Immature natural killer cell (primary cell): ENCODE measurements at regions not wholly inside any gene's neighbourhood (a gene's known extent, or its start where the extent isn't known, plus 50 kb on each side); places are given as distances from the start of the nearest gene placed in this dataset.

Experiments used
- DNase-seq, 3 donors: peaks; one replicate each; pipeline ENCODE4 v3.0.0; 2022; ENCODE audit warnings: mixed read lengths in 1 of 3
- H3K27ac Mint-ChIP-seq, 6 donors: one replicate each; pipeline ENCODE4 v1.8.0; 2020; ENCODE audit warnings: mixed read lengths in 6 of 6, mild to moderate bottlenecking in 5 of 6, inconsistent platforms in 4 of 6, moderate library complexity in 3 of 6
- H3K27me3 Mint-ChIP-seq, 3 donors: one replicate each; pipeline ENCODE4 v1.8.0; 2020 to 2021; ENCODE audit warnings: low read depth in 3 of 3, mild to moderate bottlenecking in 3 of 3, mixed read lengths in 3 of 3, moderate library complexity in 3 of 3, inconsistent platforms in 1 of 3
- H3K36me3 Mint-ChIP-seq, 3 donors: one replicate each; pipeline ENCODE4 v1.8.0; 2020; ENCODE audit warnings: mixed read lengths in 3 of 3, inconsistent platforms in 2 of 3, mild to moderate bottlenecking in 2 of 3
- H3K4me1 Mint-ChIP-seq, 2 donors: one replicate each; pipeline ENCODE4 v1.8.0; 2020; ENCODE audit warnings: inconsistent platforms in 2 of 2, mild to moderate bottlenecking in 2 of 2, mixed read lengths in 2 of 2, moderate library complexity in 1 of 2
- H3K4me3 Mint-ChIP-seq, 5 donors: one replicate each; pipeline ENCODE4 v1.8.0; 2020; ENCODE audit warnings: mild to moderate bottlenecking in 5 of 5, mixed read lengths in 5 of 5, inconsistent platforms in 3 of 5, moderate library complexity in 3 of 5
- H3K9me3 Mint-ChIP-seq, 6 donors: one replicate each; pipeline ENCODE4 v1.8.0; 2020; ENCODE audit warnings: mild to moderate bottlenecking in 6 of 6, mixed read lengths in 6 of 6, inconsistent platforms in 4 of 6, moderate library complexity in 3 of 6

GRCh38 chr12:98228683-98229539 lies 286.5 kb upstream of the TMPO start:
- no peaks in the 10 kb centered on the region for H3K4me1 Mint-ChIP-seq
- no peaks in the 10 kb centered on the region for H3K36me3 Mint-ChIP-seq
- no peak overlapping the region for H3K27ac Mint-ChIP-seq
- DNase-seq, result no peak
- H3K9me3 Mint-ChIP-seq, result peaks cover 0 to 2% (median 0%) of the 10 kb centered on the region in 6 donors
- H3K4me3 Mint-ChIP-seq, result no peak overlapping the region
- peaks cover 0 to 3% (median 1%) of the 10 kb centered on the region in 3 donors for H3K27me3 Mint-ChIP-seq

GRCh38 chr12:98229540-98229924 lies 285.9 kb upstream of the TMPO start:
- Mint-ChIP-seq H3K9me3 (peaks cover 0 to 2% (median 0%) of the 10 kb centered on the region in 6 donors), H3K4me3 (no peak overlapping the region), H3K4me1 (no peaks in the 10 kb centered on the region), H3K27me3 (peaks cover 0 to 2% (median 1%) of the 10 kb centered on the region in 3 donors), H3K36me3 (no peaks in the 10 kb centered on the region), H3K27ac (no peak overlapping the region)
- DNase-seq, result no peak

GRCh38 chr12:98232753-98233390 lies 282.5 kb upstream of the TMPO start:
- Mint-ChIP-seq H3K27ac (no peak overlapping the region), H3K27me3 (peaks cover 0 to 1% (median 0%) of the 10 kb centered on the region in 3 donors), H3K4me3 (no peak overlapping the region), H3K9me3 (peaks cover 0 to 5% (median 0%) of the 10 kb centered on the region in 6 donors), H3K36me3 (no peaks in the 10 kb centered on the region), H3K4me1 (no peaks in the 10 kb centered on the region)
- DNase-seq, result no peak

GRCh38 chr12:98235301-98235700 lies 280.1 kb upstream of the TMPO start:
- peaks cover 0 to 5% (median 0%) of the 10 kb centered on the region in 6 donors for H3K9me3 Mint-ChIP-seq
- peaks cover 0 to 2% (median 2%) of the 10 kb centered on the region in 3 donors for H3K27me3 Mint-ChIP-seq
- no peak for DNase-seq
- no peaks in the 10 kb centered on the region for H3K4me1 Mint-ChIP-seq
- no peak overlapping the region for H3K4me3 Mint-ChIP-seq
- H3K36me3 Mint-ChIP-seq, result no peaks in the 10 kb centered on the region
- H3K27ac Mint-ChIP-seq, result no peak overlapping the region

GRCh38 chr12:98238515-98239130 lies 276.8 kb upstream of the TMPO start:
- no peak overlapping the region for H3K4me3 Mint-ChIP-seq
- peaks cover 0 to 5% (median 0%) of the 10 kb centered on the region in 6 donors for H3K9me3 Mint-ChIP-seq

GRCh38 chr12:98243190-98243589 lies 272.2 kb upstream of the TMPO start:
- H3K4me3 Mint-ChIP-seq, result no peak overlapping the region
- H3K9me3 Mint-ChIP-seq, result no peaks in the 10 kb centered on the region
- H3K36me3 Mint-ChIP-seq, result no peaks in the 10 kb centered on the region
- H3K4me1 Mint-ChIP-seq, result no peaks in the 10 kb centered on the region
- H3K27ac Mint-ChIP-seq, result no peak overlapping the region
- H3K27me3 Mint-ChIP-seq, result peaks cover 0 to 2% (median 1%) of the 10 kb centered on the region in 3 donors
- DNase-seq, result no peak

More at GRCh38 chr12:98238515-98239130, 276.8 kb upstream of the TMPO start:
- Mint-ChIP-seq H3K4me1 (no peaks in the 10 kb centered on the region), H3K27ac (no peak overlapping the region), H3K27me3 (peaks cover 0 to 2% (median 2%) of the 10 kb centered on the region in 3 donors), H3K36me3 (no peaks in the 10 kb centered on the region)
- DNase-seq, result no peak

GRCh38 chr12:98244136-98244535 lies 271.3 kb upstream of the TMPO start:
- H3K27ac Mint-ChIP-seq, result no peak overlapping the region
- no peaks in the 10 kb centered on the region for H3K9me3 Mint-ChIP-seq
- H3K4me3 Mint-ChIP-seq, result no peak overlapping the region
- no peak for DNase-seq
- H3K36me3 Mint-ChIP-seq, result no peaks in the 10 kb centered on the region
- H3K4me1 Mint-ChIP-seq, result no peaks in the 10 kb centered on the region
- H3K27me3 Mint-ChIP-seq, result peaks cover 0 to 3% (median 2%) of the 10 kb centered on the region in 3 donors

GRCh38 chr12:98253207-98254037 lies 262.0 kb upstream of the TMPO start:
- Mint-ChIP-seq H3K9me3 (peaks cover 0 to 8% (median 0%) of the 10 kb centered on the region in 6 donors), H3K36me3 (no peaks in the 10 kb centered on the region), H3K4me3 (no peak overlapping the region), H3K27ac (no peak overlapping the region), H3K4me1 (no peaks in the 10 kb centered on the region), H3K27me3 (peaks cover 0 to 4% (median 1%) of the 10 kb centered on the region in 3 donors)
- no peak for DNase-seq

- peaks cover 0 to 8% (median 0%) of the 10 kb centered on the region in 6 donors for H3K9me3 Mint-ChIP-seq
- no peaks in the 10 kb centered on the region for H3K36me3 Mint-ChIP-seq
- no peak overlapping the region for H3K27ac Mint-ChIP-seq
Observed at GRCh38 chr12:98256830-98257229, 258.6 kb upstream of the TMPO start.

GRCh38 chr12:98259693-98260092 lies 255.7 kb upstream of the TMPO start:
- Mint-ChIP-seq H3K9me3 (peaks cover 0 to 8% (median 0%) of the 10 kb centered on the region in 6 donors), H3K36me3 (no peaks in the 10 kb centered on the region), H3K27me3 (peaks cover 2 to 11% (median 3%) of the 10 kb centered on the region in 3 donors), H3K4me1 (no peaks in the 10 kb centered on the region), H3K4me3 (no peak overlapping the region), H3K27ac (no peak overlapping the region)
- no peak for DNase-seq

More at GRCh38 chr12:98256830-98257229, 258.6 kb upstream of the TMPO start:
- H3K4me1 Mint-ChIP-seq, result no peaks in the 10 kb centered on the region
- H3K4me3 Mint-ChIP-seq, result no peak overlapping the region
- no peak for DNase-seq
- peaks cover under 1 to 3% (median 3%) of the 10 kb centered on the region in 3 donors for H3K27me3 Mint-ChIP-seq

GRCh38 chr12:98260276-98260675 lies 255.1 kb upstream of the TMPO start:
- Mint-ChIP-seq H3K27ac (no peak overlapping the region), H3K4me3 (no peak overlapping the region), H3K27me3 (peaks cover 2 to 14% (median 3%) of the 10 kb centered on the region in 3 donors), H3K4me1 (no peaks in the 10 kb centered on the region), H3K36me3 (no peaks in the 10 kb centered on the region), H3K9me3 (peaks cover 0 to 4% (median 0%) of the 10 kb centered on the region in 6 donors)
- no peak for DNase-seq

GRCh38 chr12:98262902-98263301 lies 252.5 kb upstream of the TMPO start:
- Mint-ChIP-seq H3K27me3 (peaks cover 2 to 23% (median 3%) of the 10 kb centered on the region in 3 donors), H3K4me3 (no peak overlapping the region), H3K9me3 (peaks cover 0 to 12% (median 4%) of the 10 kb centered on the region in 6 donors), H3K36me3 (no peaks in the 10 kb centered on the region), H3K4me1 (no peaks in the 10 kb centered on the region), H3K27ac (no peak overlapping the region)
- no peak for DNase-seq

GRCh38 chr12:98274430-98275130 lies 240.8 kb upstream of the TMPO start:
- Mint-ChIP-seq H3K36me3 (no peaks in the 10 kb centered on the region), H3K27me3 (peaks cover 0 to 7% (median 6%) of the 10 kb centered on the region in 3 donors), H3K4me1 (no peaks in the 10 kb centered on the region), H3K9me3 (peaks cover 0 to 2% (median 0%) of the 10 kb centered on the region in 6 donors), H3K4me3 (no peak overlapping the region), H3K27ac (no peak overlapping the region)
- no peak for DNase-seq
